ENCODE measurements at regions not wholly inside any gene's neighbourhood (a gene's known extent, or its start where the extent isn't known, plus 50 kb on each side); places are given as distances from the start of the nearest gene placed in this dataset.

DNA sequence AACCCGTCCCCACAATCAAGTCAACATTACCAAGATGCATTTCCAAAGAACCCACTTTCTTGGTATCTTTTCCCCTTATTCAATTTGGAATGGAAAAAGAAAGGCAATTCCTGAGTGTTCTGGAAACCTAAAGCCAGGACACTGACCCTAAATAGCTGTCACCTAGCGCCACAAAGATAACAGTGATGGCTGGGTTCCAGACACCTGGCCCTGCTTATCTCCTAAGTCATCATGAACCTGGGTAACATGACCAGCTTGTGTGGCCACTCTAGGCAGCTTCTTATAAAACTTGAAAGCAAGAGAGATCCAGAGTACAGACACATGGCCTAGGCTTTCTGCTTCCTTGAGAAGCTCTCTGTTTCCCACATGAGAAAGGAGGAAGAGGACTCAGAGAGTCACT, 95.4 kb downstream of the BOD1L2 start:
- H3K27me3 Mint-ChIP-seq, result peaks cover 37% of the 10 kb centered on the region
- H3K4me3 Mint-ChIP-seq, result no peak overlapping the region
- no peaks in the 10 kb centered on the region for H3K36me3 Mint-ChIP-seq
- TF ChIP-seq, protein P1, sequence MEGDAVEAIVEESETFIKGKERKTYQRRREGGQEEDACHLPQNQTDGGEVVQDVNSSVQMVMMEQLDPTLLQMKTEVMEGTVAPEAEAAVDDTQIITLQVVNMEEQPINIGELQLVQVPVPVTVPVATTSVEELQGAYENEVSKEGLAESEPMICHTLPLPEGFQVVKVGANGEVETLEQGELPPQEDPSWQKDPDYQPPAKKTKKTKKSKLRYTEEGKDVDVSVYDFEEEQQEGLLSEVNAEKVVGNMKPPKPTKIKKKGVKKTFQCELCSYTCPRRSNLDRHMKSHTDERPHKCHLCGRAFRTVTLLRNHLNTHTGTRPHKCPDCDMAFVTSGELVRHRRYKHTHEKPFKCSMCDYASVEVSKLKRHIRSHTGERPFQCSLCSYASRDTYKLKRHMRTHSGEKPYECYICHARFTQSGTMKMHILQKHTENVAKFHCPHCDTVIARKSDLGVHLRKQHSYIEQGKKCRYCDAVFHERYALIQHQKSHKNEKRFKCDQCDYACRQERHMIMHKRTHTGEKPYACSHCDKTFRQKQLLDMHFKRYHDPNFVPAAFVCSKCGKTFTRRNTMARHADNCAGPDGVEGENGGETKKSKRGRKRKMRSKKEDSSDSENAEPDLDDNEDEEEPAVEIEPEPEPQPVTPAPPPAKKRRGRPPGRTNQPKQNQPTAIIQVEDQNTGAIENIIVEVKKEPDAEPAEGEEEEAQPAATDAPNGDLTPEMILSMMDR (conservative IDR thresholded peaks at IDR 0.05), result no peak
- no peaks in the 10 kb centered on the region for H3K9me3 Mint-ChIP-seq
- no peak overlapping the region for H3K27ac Mint-ChIP-seq
- no peaks in the 10 kb centered on the region for H3K4me1 Mint-ChIP-seq (ENCODE audit: unreplicated experiment)
- DNase-seq (ENCODE audit: extremely low spot score, unreplicated experiment), result no peak

DNA sequence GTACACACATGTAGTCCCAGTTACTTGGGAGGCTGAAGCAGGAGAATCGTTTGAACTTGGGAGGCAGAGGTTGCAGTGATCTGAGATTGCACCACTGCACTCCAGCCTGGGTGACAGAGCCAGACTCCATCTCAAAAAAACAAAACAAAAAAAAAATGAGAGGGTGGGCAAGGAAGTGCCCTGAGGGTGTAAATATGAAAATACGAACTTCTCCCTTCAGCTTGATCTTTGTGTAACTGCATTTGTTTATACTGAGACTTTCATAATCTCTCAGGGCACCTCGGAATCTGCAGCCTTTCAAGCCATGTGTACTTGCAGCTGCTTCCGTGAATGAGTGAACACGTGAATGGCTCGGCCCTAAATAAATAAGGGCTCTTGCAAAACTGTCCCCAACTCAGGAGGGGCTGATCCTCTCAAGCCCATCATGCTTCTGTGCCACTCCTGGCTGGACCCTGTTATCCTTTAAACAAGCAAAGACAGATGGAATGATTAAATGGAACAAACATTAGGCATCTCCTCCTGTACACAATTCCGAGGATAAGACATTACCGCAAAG, 96.8 kb downstream of the BOD1L2 start:
- Mint-ChIP-seq H3K4me1 (ENCODE audit: unreplicated experiment) (no peaks in the 10 kb centered on the region), H3K9me3 (no peaks in the 10 kb centered on the region), H3K4me3 (no peak overlapping the region), H3K36me3 (no peaks in the 10 kb centered on the region), H3K27ac (no peak overlapping the region), H3K27me3 (peaks cover 42% of the 10 kb centered on the region)
- DNase-seq (ENCODE audit: extremely low spot score, unreplicated experiment), result no peak
- TF ChIP-seq, protein P1 (conservative IDR thresholded peaks at IDR 0.05), result no peak

DNA sequence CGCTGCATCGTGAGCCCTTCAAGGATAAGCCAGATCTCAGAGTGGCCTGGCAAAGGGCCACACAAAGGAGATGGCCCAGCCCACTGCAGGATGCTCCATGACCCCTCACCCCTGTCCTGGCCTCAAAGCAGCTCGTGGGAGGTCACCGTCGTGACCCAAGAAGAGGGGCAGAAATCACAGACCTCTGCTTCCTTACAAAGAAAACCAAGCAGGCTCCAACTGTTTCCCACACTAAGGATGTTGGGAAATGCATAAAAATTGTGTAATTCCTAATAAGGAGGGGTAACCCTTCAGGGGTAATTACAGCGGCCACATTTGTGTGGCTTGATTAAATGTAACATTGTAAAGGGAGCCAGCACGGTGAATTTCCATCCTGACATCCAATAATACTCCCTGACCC, 102.3 kb downstream of the BOD1L2 start:
- H3K27me3 Mint-ChIP-seq, result peaks cover 23% of the 10 kb centered on the region
- no peak for DNase-seq (ENCODE audit: extremely low spot score, unreplicated experiment)
- no peaks in the 10 kb centered on the region for H3K4me1 Mint-ChIP-seq (ENCODE audit: unreplicated experiment)
- no peaks in the 10 kb centered on the region for H3K36me3 Mint-ChIP-seq
- TF ChIP-seq, protein P1 (conservative IDR thresholded peaks at IDR 0.05), result no peak
- H3K9me3 Mint-ChIP-seq, result no peaks in the 10 kb centered on the region
- no peak overlapping the region for H3K27ac Mint-ChIP-seq
- no peak overlapping the region for H3K4me3 Mint-ChIP-seq

DNA sequence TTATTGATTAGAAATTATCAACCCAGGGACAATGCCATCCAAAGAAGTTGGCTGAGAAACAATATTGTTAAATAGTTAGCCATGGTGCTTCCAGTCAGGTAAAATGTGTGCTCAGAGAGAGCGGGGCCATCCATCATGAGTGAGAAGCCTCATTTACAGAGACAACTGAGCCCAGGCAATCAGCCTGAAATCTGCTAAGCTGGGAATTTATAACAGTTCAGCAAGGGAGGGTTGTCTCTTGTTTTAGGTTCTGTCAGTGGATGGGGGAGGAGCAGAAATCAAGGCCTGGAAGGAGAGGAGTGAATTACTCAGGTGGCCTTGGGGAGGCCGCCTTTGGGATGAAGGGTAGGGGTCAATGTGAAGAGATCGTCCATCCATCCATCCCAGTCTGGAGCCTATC, 102.5 kb upstream of the ST8SIA3 start:
- Mint-ChIP-seq H3K27me3 (peaks cover 23% of the 10 kb centered on the region), H3K27ac (no peak overlapping the region), H3K36me3 (no peaks in the 10 kb centered on the region), H3K9me3 (no peaks in the 10 kb centered on the region), H3K4me3 (no peak overlapping the region), H3K4me1 (ENCODE audit: unreplicated experiment) (no peaks in the 10 kb centered on the region)
- TF ChIP-seq, protein P1 (conservative IDR thresholded peaks at IDR 0.05), result no peak
- no peak for DNase-seq (ENCODE audit: extremely low spot score, unreplicated experiment)

DNA sequence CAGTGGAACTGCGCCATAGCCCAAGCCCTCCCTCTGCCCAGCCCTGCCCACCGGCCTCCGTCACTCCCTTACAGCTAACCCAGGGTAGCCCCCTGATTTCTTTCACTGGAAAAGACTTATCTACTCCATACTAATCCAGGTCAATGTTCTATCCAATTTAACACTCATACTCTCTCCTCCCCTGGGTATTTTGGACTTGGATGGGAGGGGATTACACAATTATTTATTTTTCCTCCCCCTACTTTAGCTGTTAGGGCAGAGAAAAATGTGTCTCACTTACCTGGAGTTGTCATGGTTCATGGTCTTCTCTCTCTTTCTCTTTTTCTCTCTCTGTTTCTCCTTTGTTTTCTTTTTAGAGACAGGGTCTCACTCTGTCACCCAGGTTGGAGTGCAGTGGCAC, 100.6 kb upstream of the ST8SIA3 start:
- no peaks in the 10 kb centered on the region for H3K9me3 Mint-ChIP-seq
- no peaks in the 10 kb centered on the region for H3K4me1 Mint-ChIP-seq (ENCODE audit: unreplicated experiment)
- peaks cover 20% of the 10 kb centered on the region for H3K27me3 Mint-ChIP-seq
- H3K4me3 Mint-ChIP-seq, result no peak overlapping the region
- H3K27ac Mint-ChIP-seq, result no peak overlapping the region
- no peak for DNase-seq (ENCODE audit: extremely low spot score, unreplicated experiment)
- TF ChIP-seq, protein P1 (conservative IDR thresholded peaks at IDR 0.05), result no peak
- H3K36me3 Mint-ChIP-seq, result no peaks in the 10 kb centered on the region

GRCh38 chr18:57253903-57254302, 98.5 kb upstream of the ST8SIA3 start:
- no peak overlapping the region for H3K27ac Mint-ChIP-seq
- no peaks in the 10 kb centered on the region for H3K4me1 Mint-ChIP-seq (ENCODE audit: unreplicated experiment)
- TF ChIP-seq, protein P1 (conservative IDR thresholded peaks at IDR 0.05), result no peak
- no peaks in the 10 kb centered on the region for H3K9me3 Mint-ChIP-seq
- H3K36me3 Mint-ChIP-seq, result no peaks in the 10 kb centered on the region
- DNase-seq (ENCODE audit: extremely low spot score, unreplicated experiment), result no peak
- H3K27me3 Mint-ChIP-seq, result peaks cover 20% of the 10 kb centered on the region
- no peak overlapping the region for H3K4me3 Mint-ChIP-seq

Measured in type B pancreatic cell (in vitro differentiated cells).